ENCODE measurements at regions not wholly inside any gene's neighbourhood (a gene's known extent, or its start where the extent isn't known, plus 50 kb on each side); places are given as distances from the start of the nearest gene placed in this dataset.

DNA sequence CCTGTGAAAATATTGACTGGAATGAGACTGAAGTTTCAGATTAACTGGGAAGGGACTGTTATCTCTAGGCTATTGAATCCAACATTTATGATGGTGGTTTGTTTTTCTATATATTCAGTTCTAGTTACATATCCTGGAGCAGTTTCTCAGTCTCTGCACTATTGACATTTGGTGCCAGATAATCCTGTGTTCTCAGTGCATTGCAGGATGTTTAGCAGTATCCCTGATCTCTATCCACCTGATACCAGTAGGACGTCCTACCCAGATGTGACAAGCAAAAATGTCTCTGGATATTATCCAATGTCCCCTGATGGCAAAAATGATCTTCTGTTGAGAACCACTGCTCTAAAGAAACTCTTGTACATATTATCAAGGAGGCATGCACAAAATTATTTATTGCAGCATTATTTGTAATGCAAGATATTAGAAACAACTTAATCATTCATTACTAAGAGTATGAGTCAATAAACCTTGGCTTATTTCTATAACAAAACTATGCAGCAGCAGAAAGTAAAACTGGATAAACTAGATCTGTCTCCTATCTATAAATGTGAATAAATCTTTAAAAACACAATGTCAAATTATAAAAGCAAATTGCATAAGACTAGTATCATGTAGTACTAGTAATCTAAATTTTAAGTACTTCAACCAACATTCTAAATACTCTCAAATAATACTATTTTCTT is 369.3 kb upstream of the RND3 start:
- no peaks in the 10 kb centered on the region for H3K4me1 ChIP-seq
- WGBS, 3 donors = 55 to 58% (median 57%) methylated on average over 1 of the region's 1 CpG
- H3K36me3 ChIP-seq (ENCODE audit: insufficient read depth in 1 of 2, low read depth in 1 of 2) = no peaks in the 10 kb centered on the region
- TF ChIP-seq, protein P1, sequence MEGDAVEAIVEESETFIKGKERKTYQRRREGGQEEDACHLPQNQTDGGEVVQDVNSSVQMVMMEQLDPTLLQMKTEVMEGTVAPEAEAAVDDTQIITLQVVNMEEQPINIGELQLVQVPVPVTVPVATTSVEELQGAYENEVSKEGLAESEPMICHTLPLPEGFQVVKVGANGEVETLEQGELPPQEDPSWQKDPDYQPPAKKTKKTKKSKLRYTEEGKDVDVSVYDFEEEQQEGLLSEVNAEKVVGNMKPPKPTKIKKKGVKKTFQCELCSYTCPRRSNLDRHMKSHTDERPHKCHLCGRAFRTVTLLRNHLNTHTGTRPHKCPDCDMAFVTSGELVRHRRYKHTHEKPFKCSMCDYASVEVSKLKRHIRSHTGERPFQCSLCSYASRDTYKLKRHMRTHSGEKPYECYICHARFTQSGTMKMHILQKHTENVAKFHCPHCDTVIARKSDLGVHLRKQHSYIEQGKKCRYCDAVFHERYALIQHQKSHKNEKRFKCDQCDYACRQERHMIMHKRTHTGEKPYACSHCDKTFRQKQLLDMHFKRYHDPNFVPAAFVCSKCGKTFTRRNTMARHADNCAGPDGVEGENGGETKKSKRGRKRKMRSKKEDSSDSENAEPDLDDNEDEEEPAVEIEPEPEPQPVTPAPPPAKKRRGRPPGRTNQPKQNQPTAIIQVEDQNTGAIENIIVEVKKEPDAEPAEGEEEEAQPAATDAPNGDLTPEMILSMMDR (IDR thresholded peaks at IDR 0.05) = no peak
- H3K27me3 ChIP-seq (ENCODE audit: insufficient read depth in 3 of 3, low read length in 2 of 3) = no peaks in the 10 kb centered on the region
- H3K9me3 ChIP-seq = no peaks in the 10 kb centered on the region
- ATAC-seq (no peak), DNase-seq (no peak)
- no peak overlapping the region for H3K27ac ChIP-seq
- no peak overlapping the region for H3K4me3 ChIP-seq
- intact Hi-C loops (cut with DNase I) = no loop called here

DNA sequence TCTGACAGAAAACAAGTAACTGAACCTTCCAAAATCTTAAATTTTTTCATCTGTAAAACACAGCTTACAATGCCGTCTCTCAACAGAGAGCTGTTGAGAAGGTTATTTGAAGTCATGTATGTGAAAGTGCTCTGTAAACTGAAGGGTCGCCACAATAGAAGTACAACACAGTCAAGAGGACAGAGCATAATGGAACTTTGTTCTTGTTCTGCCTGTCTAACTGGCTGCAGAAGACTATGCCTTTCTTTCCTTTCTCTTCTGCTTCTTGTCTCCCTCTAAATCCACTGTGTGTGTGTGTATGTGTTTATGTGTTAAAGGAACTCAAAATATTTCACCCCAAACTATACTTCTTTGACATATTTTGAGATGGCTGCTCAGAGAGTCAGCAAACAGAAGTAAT is 365.8 kb upstream of the RND3 start:
- DNase-seq = no peak
- no peak overlapping the region for H3K27ac ChIP-seq
- H3K4me3 ChIP-seq = no peak overlapping the region
- no peaks in the 10 kb centered on the region for H3K4me1 ChIP-seq
- H3K27me3 ChIP-seq (ENCODE audit: insufficient read depth in 3 of 3, low read length in 2 of 3) = no peaks in the 10 kb centered on the region
- ATAC-seq = no peak
- TF ChIP-seq, protein P1 (IDR thresholded peaks at IDR 0.05) = no peak
- H3K36me3 ChIP-seq (ENCODE audit: insufficient read depth in 1 of 2, low read depth in 1 of 2) = no peaks in the 10 kb centered on the region
- intact Hi-C loops (cut with DNase I) = no loop called here
- 75 to 84% (median 77%) methylated on average over 2 of the region's 2 CpGs for WGBS, 3 donors
- no peaks in the 10 kb centered on the region for H3K9me3 ChIP-seq

DNA sequence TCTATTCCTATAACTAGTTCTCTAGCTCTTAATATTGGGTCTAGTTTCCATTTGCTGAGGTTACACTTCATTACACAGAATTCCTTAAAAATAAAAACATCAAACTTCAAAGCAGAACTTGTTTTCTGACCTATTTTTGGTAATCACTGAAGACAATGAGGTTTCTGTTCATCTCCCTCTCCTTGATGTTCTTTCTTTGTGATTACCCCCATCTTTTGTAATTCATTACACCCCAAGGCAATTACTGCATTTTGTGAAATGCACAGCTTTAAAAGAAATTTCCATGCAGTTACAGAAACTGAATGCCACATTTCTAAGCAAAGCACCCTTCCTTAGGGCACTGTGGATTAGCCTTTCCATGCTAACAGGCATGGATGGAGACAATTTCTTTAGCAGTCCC is 363.2 kb upstream of the RND3 start:
- intact Hi-C loops (cut with DNase I) = no loop called here
- ATAC-seq (no peak), DNase-seq (no peak)
- Histone ChIP-seq H3K4me3 (no peak overlapping the region), H3K4me1 (no peaks in the 10 kb centered on the region), H3K27ac (no peak overlapping the region), H3K9me3 (no peaks in the 10 kb centered on the region), H3K27me3 (ENCODE audit: insufficient read depth in 3 of 3, low read length in 2 of 3) (no peaks in the 10 kb centered on the region), H3K36me3 (ENCODE audit: insufficient read depth in 1 of 2, low read depth in 1 of 2) (no peaks in the 10 kb centered on the region)
- TF ChIP-seq, protein P1 (IDR thresholded peaks at IDR 0.05) = no peak

DNA sequence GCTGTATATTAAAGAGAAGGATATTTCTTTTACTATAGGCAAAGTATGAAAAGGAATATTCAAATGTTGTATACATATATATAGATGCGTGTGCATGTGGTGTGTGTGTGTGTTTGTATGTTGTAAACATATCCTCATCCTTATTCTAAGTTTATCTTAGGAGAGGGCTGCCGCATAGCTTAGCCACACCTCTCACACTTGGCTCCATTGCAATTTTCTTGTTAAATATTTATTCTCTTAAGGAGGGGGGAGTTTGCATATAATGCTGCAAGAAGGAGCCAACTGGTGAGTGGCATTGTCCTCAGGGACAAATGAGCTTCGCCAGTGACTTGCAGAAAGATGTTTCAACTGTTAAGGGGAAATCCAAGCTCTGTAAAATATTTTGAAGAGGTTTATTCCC is 360.1 kb upstream of the RND3 start:
- Histone ChIP-seq H3K4me3 (no peak overlapping the region), H3K27ac (no peak overlapping the region), H3K36me3 (ENCODE audit: insufficient read depth in 1 of 2, low read depth in 1 of 2) (no peaks in the 10 kb centered on the region), H3K9me3 (no peaks in the 10 kb centered on the region), H3K27me3 (ENCODE audit: insufficient read depth in 3 of 3, low read length in 2 of 3) (no peaks in the 10 kb centered on the region), H3K4me1 (no peaks in the 10 kb centered on the region)
- TF ChIP-seq, protein P1 (IDR thresholded peaks at IDR 0.05) = no peak
- DNase-seq = no peak
- ATAC-seq = no peak
- WGBS, 3 donors = 53 to 57% (median 56%) methylated on average over 3 of the region's 3 CpGs
- intact Hi-C loops (cut with DNase I) = no loop called here

DNA sequence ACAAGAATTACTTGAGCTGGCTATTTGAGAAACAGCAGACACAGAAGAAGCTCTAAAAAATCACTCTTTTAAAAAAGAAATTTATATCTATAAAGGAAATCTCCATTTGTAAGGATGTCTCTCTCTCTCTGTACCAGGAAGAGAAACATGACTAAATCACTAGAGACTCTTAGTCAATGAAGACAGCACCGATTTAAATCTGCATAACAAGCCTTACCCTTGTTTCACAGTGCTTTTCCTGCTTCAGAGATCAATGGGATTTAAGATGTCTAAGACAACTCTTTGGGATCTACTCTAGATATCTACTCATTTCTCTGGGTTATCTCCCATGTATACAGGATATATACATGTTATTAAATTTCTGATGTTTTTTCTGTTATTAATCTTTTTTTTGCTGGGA is 359.2 kb upstream of the RND3 start:
- H3K4me1 ChIP-seq = no peaks in the 10 kb centered on the region
- ATAC-seq (no peak), DNase-seq (no peak)
- no peak overlapping the region for H3K4me3 ChIP-seq
- 35 to 59% (median 50%) methylated on average over 1 of the region's 1 CpG for WGBS, 3 donors
- H3K27ac ChIP-seq = no peak overlapping the region
- TF ChIP-seq, protein P1 (IDR thresholded peaks at IDR 0.05) = no peak
- H3K36me3 ChIP-seq (ENCODE audit: insufficient read depth in 1 of 2, low read depth in 1 of 2) = no peaks in the 10 kb centered on the region
- H3K9me3 ChIP-seq = no peaks in the 10 kb centered on the region
- intact Hi-C loops (cut with DNase I) = no loop called here
- no peaks in the 10 kb centered on the region for H3K27me3 ChIP-seq (ENCODE audit: insufficient read depth in 3 of 3, low read length in 2 of 3)
